OCI-LY1 (cell line): ENCODE measurements at regions not wholly inside any gene's neighbourhood (a gene's known extent, or its start where the extent isn't known, plus 50 kb on each side); places are given as distances from the start of the nearest gene placed in this dataset.

Experiments used
- EZH2 ChIP-seq: fragments of 200-600 bp; sonication (generic), shearing (Covaris generic); IDR thresholded peaks from 2 replicates; pipeline ENCODE4 v1.8.0; 2017; ENCODE audit warnings: borderline replicate concordance, mixed run types, mild to moderate bottlenecking, antibody characterized with exemption, low read length, moderate library complexity, mixed read lengths
- TF ChIP-seq, protein P1 (sequence below): fragments of 200-600 bp; sonication (generic), shearing (Covaris generic); IDR thresholded peaks from 2 replicates; pipeline ENCODE4 v1.5.1; 2017; ENCODE audit warnings: mild to moderate bottlenecking, antibody characterized with exemption, low read length, moderate library complexity, mixed read lengths

DNA sequence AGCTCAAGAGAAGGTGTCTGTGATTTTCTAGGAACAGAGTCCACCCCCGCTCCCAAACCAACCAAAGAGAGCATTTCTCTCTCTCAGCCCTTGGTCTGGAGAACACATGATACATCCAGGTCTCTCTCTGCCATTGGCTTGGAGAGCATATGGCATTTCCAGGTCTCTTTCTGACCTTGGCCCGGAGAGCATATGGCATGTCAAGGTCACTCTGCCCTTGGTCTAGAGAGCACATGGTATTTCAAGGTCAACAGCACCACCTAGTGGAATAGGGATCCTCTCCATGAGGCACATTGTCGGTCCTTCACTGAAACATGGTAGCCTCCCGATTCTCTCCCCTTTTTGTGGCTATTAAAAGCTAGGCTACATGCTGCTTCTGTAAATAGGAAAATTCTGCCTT is 437.7 kb upstream of the OLFM3 start:
- TF ChIP-seq, protein P1, sequence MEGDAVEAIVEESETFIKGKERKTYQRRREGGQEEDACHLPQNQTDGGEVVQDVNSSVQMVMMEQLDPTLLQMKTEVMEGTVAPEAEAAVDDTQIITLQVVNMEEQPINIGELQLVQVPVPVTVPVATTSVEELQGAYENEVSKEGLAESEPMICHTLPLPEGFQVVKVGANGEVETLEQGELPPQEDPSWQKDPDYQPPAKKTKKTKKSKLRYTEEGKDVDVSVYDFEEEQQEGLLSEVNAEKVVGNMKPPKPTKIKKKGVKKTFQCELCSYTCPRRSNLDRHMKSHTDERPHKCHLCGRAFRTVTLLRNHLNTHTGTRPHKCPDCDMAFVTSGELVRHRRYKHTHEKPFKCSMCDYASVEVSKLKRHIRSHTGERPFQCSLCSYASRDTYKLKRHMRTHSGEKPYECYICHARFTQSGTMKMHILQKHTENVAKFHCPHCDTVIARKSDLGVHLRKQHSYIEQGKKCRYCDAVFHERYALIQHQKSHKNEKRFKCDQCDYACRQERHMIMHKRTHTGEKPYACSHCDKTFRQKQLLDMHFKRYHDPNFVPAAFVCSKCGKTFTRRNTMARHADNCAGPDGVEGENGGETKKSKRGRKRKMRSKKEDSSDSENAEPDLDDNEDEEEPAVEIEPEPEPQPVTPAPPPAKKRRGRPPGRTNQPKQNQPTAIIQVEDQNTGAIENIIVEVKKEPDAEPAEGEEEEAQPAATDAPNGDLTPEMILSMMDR = peak; percentile 72
- no peak for TF ChIP-seq EZH2
